HEK293 (cell line): ENCODE measurements at regions not wholly inside any gene's neighbourhood (a gene's known extent, or its start where the extent isn't known, plus 50 kb on each side); places are given as distances from the start of the nearest gene placed in this dataset.

Experiments
- ATF2 ChIP-seq: fragments of 450-650 bp; formaldehyde crosslinking; IDR thresholded peaks from 2 replicates; pipeline ENCODE4 v1.5.1; 2016; ENCODE audit warnings: missing biosample characterization, missing genetic modification characterization, low read depth
- CTCF ChIP-seq: fragments of 450-650 bp; formaldehyde crosslinking; IDR thresholded peaks from 2 replicates; pipeline ENCODE4 v1.5.1; 2016; ENCODE audit warnings: missing biosample characterization, missing genetic modification characterization
- GFI1B ChIP-seq: fragments of 450-650 bp; formaldehyde crosslinking; IDR thresholded peaks from 2 replicates; pipeline ENCODE4 v1.5.1; 2016; ENCODE audit warnings: missing biosample characterization, missing genetic modification characterization
- GLIS2 ChIP-seq: fragments of 450-650 bp; formaldehyde crosslinking; IDR thresholded peaks from 2 replicates; pipeline ENCODE4 v1.5.1; 2016; ENCODE audit warnings: missing biosample characterization, missing genetic modification characterization
- WT1 ChIP-seq: fragments of 450-650 bp; formaldehyde crosslinking; IDR thresholded peaks from 2 replicates; pipeline ENCODE4 v1.5.1; 2016; ENCODE audit warnings: missing biosample characterization, missing genetic modification characterization
- ZBTB21 ChIP-seq: fragments of 450-650 bp; formaldehyde crosslinking; IDR thresholded peaks from 2 replicates; pipeline ENCODE4 v1.5.1; 2017; ENCODE audit warnings: missing biosample characterization, missing genetic modification characterization
- ZNF18 ChIP-seq: fragments of 450-650 bp; formaldehyde crosslinking; IDR thresholded peaks from 2 replicates; pipeline ENCODE4 v1.5.1; 2016; ENCODE audit warnings: missing biosample characterization, missing genetic modification characterization
- ZNF223 ChIP-seq: fragments of 450-650 bp; formaldehyde crosslinking; IDR thresholded peaks from 2 replicates; pipeline ENCODE4 v1.5.1; 2016; ENCODE audit warnings: missing biosample characterization, missing genetic modification characterization
- ZNF416 ChIP-seq: fragments of 450-650 bp; formaldehyde crosslinking; IDR thresholded peaks from 2 replicates; pipeline ENCODE4 v1.5.1; 2016; ENCODE audit warnings: missing biosample characterization, missing genetic modification characterization
- ZNF639 ChIP-seq: fragments of 450-650 bp; formaldehyde crosslinking; IDR thresholded peaks from 2 replicates; pipeline ENCODE4 v1.5.1; 2016; ENCODE audit warnings: missing biosample characterization, missing genetic modification characterization
- ZNF777 ChIP-seq: fragments of 450-650 bp; formaldehyde crosslinking; IDR thresholded peaks from 2 replicates; pipeline ENCODE4 v1.5.1; 2017; ENCODE audit warnings: missing biosample characterization, missing genetic modification characterization, borderline replicate concordance
- ZNF792 ChIP-seq: fragments of 450-650 bp; formaldehyde crosslinking; IDR thresholded peaks from 2 replicates; pipeline ENCODE4 v1.5.1; 2016; ENCODE audit warnings: missing biosample characterization, missing genetic modification characterization
- ZNF830 ChIP-seq: fragments of 450-650 bp; IDR thresholded peaks from 2 replicates; pipeline ENCODE4 v1.5.0; 2018; ENCODE audit warnings: missing biosample characterization, missing genetic modification characterization, low read depth, mild to moderate bottlenecking, moderate library complexity
- ZNF843 ChIP-seq: fragments of 450-650 bp; formaldehyde crosslinking; IDR thresholded peaks from 2 replicates; pipeline ENCODE4 v1.5.1; 2016; ENCODE audit warnings: missing biosample characterization, missing genetic modification characterization

- no peak for TF ChIP-seq ZNF843 (tag by site-specific recombination)
- TF ChIP-seq ZNF792 (tag by site-specific recombination) = no peak
- no peak for TF ChIP-seq ZNF416
- no peak for TF ChIP-seq ZNF223 (tag by site-specific recombination)
- TF ChIP-seq CTCF = no peak
- no peak for TF ChIP-seq ZNF830 (tag by site-specific recombination)
- no peak for TF ChIP-seq ATF2 (tag by site-specific recombination)
- TF ChIP-seq ZNF639 (tag by site-specific recombination) = no peak
- no peak for TF ChIP-seq GLIS2 (tag by site-specific recombination)
- TF ChIP-seq WT1 (tag by site-specific recombination) = no peak
- no peak for TF ChIP-seq ZNF18
- no peak for TF ChIP-seq ZBTB21
- no peak for TF ChIP-seq GFI1B (tag by site-specific recombination)
- no peak for TF ChIP-seq ZNF777
Measured at GRCh38 chr6:4309540-4309939, 174.2 kb upstream of the ECI2 start.
